Urinary bladder (tissue), 3 donors: ENCODE measurements at regions not wholly inside any gene's neighbourhood (a gene's known extent, or its start where the extent isn't known, plus 50 kb on each side); places are given as distances from the start of the nearest gene placed in this dataset.

Source experiments
- DNase-seq: peaks from one replicate; pipeline ENCODE4 v3.0.0-alpha.2; 2015; ENCODE audit errors: extremely low spot score
- H3K27ac ChIP-seq: one replicate; pipeline ENCODE4 v1.5.1; 2013; ENCODE audit warnings: low read depth, mild to moderate bottlenecking, moderate library complexity
- H3K36me3 ChIP-seq: one replicate; pipeline ENCODE4 v1.6.1; 2013; ENCODE audit warnings: mild to moderate bottlenecking, moderate library complexity; ENCODE audit not compliant: insufficient read depth
- H3K4me1 ChIP-seq: one replicate; pipeline ENCODE4 v1.6.1; 2013; ENCODE audit warnings: mild to moderate bottlenecking, moderate library complexity; ENCODE audit not compliant: insufficient read depth
- H3K4me3 ChIP-seq: one replicate; pipeline ENCODE4 v1.5.1; 2013; ENCODE audit warnings: low read depth, low read length
- WGBS: extraction: QIAGEN DNeasy Blood & Tissue Kit; methylation state at CpG from one replicate; pipeline ENCODE4 v1.1.7; 2013; 5-methylcytosine and 5-hydroxymethylcytosine counted together
- donor health status: healthy with polysubstance abuse.
- donor health status: healthy.

GRCh38 chr15:47405365-47406162 is 311.7 kb upstream of the SEMA6D start:
- H3K36me3 ChIP-seq: no peaks in the 10 kb centered on the region
- 77% methylated on average over 5 of the region's 5 CpGs for WGBS
- H3K4me1 ChIP-seq: no peaks in the 10 kb centered on the region
- DNase-seq: no peak
- no peak overlapping the region for H3K27ac ChIP-seq
- H3K4me3 ChIP-seq: no peak overlapping the region

- Histone ChIP-seq H3K36me3 (no peaks in the 10 kb centered on the region), H3K4me1 (no peaks in the 10 kb centered on the region), H3K27ac (no peak overlapping the region), H3K4me3 (no peak overlapping the region)
- DNase-seq: no peak
- 90% methylated on average over 5 of the region's 5 CpGs for WGBS
Measured at GRCh38 chr15:47407692-47408091, 309.6 kb upstream of the SEMA6D start.

GRCh38 chr15:47409038-47409437 is 308.3 kb upstream of the SEMA6D start:
- 31% methylated on average over 1 of the region's 1 CpG for WGBS
- Histone ChIP-seq H3K36me3 (no peaks in the 10 kb centered on the region), H3K27ac (no peak overlapping the region), H3K4me1 (no peaks in the 10 kb centered on the region), H3K4me3 (no peak overlapping the region)
- peak; percentile 25 for DNase-seq

DNA sequence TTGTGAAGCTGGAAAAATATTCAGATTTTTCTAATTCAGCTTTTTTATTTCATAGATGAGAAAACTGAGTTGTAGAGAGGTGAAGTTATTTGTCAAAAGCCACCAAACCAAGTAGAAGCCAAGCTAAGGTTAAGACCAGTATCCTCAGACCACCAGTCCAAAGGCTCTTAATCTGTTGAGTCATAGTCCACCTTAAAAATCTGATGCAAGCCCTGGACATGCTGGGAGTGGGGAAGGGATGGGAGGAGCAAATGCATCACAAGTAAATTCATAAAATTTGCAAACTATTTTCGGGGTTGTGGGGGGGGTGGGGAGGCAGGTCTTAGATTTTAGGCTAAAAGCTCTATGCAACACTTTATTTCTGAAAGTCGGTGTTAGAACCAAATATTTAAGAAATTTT is 307.7 kb upstream of the SEMA6D start:
- 78% methylated on average over 2 of the region's 2 CpGs for WGBS
- DNase-seq: no peak
- Histone ChIP-seq H3K4me1 (no peaks in the 10 kb centered on the region), H3K27ac (no peak overlapping the region), H3K36me3 (no peaks in the 10 kb centered on the region), H3K4me3 (no peak overlapping the region)

DNA sequence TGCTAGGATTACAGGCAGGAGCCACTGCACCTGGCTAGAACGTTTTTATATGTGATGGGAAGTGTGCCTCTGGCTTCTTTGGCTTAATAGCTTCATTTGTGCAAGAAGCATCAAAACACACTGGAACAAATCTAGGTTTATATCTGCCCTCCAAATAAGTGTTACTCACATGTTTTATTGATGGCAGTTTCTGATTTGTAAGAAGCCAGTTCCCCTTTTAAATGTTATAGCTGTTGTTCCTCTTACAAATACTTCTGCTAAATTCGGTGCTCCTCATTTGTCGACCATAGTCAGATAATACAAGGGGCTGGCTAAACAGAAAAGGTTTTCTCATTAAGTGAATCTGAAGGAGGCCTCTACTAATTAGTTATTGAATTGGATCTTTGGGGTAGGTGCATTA is 307.1 kb upstream of the SEMA6D start:
- no peak for DNase-seq
- Histone ChIP-seq H3K4me1 (no peaks in the 10 kb centered on the region), H3K4me3 (no peak overlapping the region), H3K27ac (no peak overlapping the region), H3K36me3 (no peaks in the 10 kb centered on the region)
- WGBS: 57% methylated on average over 3 of the region's 3 CpGs

GRCh38 chr15:47411733-47412132 is 305.6 kb upstream of the SEMA6D start:
- Histone ChIP-seq H3K4me3 (no peak overlapping the region), H3K4me1 (no peaks in the 10 kb centered on the region), H3K27ac (no peak overlapping the region), H3K36me3 (no peaks in the 10 kb centered on the region)
- no peak for DNase-seq
- 75% methylated on average over 4 of the region's 4 CpGs for WGBS

DNA sequence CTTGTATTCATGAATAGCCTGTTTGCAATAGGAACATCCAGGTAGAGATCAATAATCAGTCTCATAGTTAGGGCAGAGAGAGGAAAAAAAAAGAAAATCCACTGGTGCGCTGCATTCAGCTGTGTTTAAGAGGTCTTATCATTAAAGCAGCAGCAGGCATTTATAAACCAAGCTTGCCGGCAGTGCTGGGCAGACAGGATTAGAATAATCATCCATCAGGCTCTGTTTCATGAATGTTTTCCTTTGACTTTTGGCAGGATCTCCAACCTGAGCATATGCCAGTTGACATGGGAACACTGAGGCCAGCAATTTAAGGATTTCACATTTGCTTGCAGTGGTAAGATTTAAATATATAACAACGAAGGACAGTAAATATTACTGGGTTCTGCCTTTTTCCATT is 305.2 kb upstream of the SEMA6D start:
- no peak for DNase-seq
- H3K36me3 ChIP-seq: no peaks in the 10 kb centered on the region
- H3K27ac ChIP-seq: no peak overlapping the region
- no peak overlapping the region for H3K4me3 ChIP-seq
- 26% methylated on average over 3 of the region's 3 CpGs for WGBS
- no peaks in the 10 kb centered on the region for H3K4me1 ChIP-seq

- no peak overlapping the region for H3K27ac ChIP-seq
- no peak overlapping the region for H3K4me3 ChIP-seq
- DNase-seq: no peak
- no peaks in the 10 kb centered on the region for H3K4me1 ChIP-seq
- 97% methylated on average over 4 of the region's 4 CpGs for WGBS
- no peaks in the 10 kb centered on the region for H3K36me3 ChIP-seq
Measured at GRCh38 chr15:47412802-47413201, 304.5 kb upstream of the SEMA6D start.

GRCh38 chr15:47414207-47414606 is 303.1 kb upstream of the SEMA6D start:
- Histone ChIP-seq H3K36me3 (no peaks in the 10 kb centered on the region), H3K4me3 (no peak overlapping the region), H3K27ac (no peak overlapping the region), H3K4me1 (no peaks in the 10 kb centered on the region)
- no peak for DNase-seq
- 80% methylated on average over 2 of the region's 2 CpGs for WGBS

- WGBS: 73% methylated on average over 1 of the region's 1 CpG
- Histone ChIP-seq H3K4me3 (no peak overlapping the region), H3K36me3 (no peaks in the 10 kb centered on the region), H3K4me1 (no peaks in the 10 kb centered on the region), H3K27ac (no peak overlapping the region)
- DNase-seq: no peak
Measured at GRCh38 chr15:47415539-47415971, 301.8 kb upstream of the SEMA6D start.

GRCh38 chr15:47422881-47423665 is 294.2 kb upstream of the SEMA6D start:
- no peak overlapping the region for H3K4me3 ChIP-seq
- WGBS: 38% methylated on average over 1 of the region's 1 CpG
- no peaks in the 10 kb centered on the region for H3K4me1 ChIP-seq
- no peaks in the 10 kb centered on the region for H3K36me3 ChIP-seq
- DNase-seq: no peak
- H3K27ac ChIP-seq: no peak overlapping the region

GRCh38 chr15:47427463-47427862 is 289.8 kb upstream of the SEMA6D start:
- WGBS: 33% methylated on average over 1 of the region's 1 CpG
- no peak overlapping the region for H3K4me3 ChIP-seq
- H3K36me3 ChIP-seq: no peaks in the 10 kb centered on the region
- no peak overlapping the region for H3K27ac ChIP-seq
- H3K4me1 ChIP-seq: no peaks in the 10 kb centered on the region
- DNase-seq: no peak

DNA sequence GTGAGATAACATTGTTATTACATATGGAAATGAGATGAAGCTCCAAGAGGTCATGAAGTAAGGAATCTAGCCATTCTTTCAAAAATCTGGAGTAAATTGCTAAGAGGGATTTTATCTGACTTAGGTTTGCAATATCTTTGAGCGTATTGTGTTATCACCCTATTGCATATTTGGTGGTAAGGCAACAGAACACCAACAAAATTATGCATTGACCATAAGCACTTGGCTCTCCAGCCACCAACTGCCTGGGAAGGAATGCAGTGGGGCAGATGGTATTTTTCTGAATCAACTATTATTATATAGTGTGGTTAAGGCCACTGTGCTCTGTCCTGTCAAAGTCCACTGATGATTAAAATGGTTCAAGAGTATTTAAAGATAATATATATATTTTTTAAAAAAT is 287.9 kb upstream of the SEMA6D start:
- 95% methylated on average over 1 of the region's 1 CpG for WGBS
- no peaks in the 10 kb centered on the region for H3K36me3 ChIP-seq
- no peak overlapping the region for H3K27ac ChIP-seq
- H3K4me3 ChIP-seq: no peak overlapping the region
- no peak for DNase-seq
- no peaks in the 10 kb centered on the region for H3K4me1 ChIP-seq

- no peak overlapping the region for H3K27ac ChIP-seq
- H3K4me3 ChIP-seq: no peak overlapping the region
- WGBS: 78% methylated on average over 3 of the region's 3 CpGs
- H3K36me3 ChIP-seq: no peaks in the 10 kb centered on the region
- H3K4me1 ChIP-seq: no peaks in the 10 kb centered on the region
- DNase-seq: no peak
Measured at GRCh38 chr15:47431501-47431900, 285.8 kb upstream of the SEMA6D start.
